Esophagus muscularis mucosa (tissue), 4 donors: ENCODE measurements at regions not wholly inside any gene's neighbourhood (a gene's known extent, or its start where the extent isn't known, plus 50 kb on each side); places are given as distances from the start of the nearest gene placed in this dataset.

Experiments used
- CTCF ChIP-seq, 3 experiments: fragments of 200-600 bp in 2 of 3; fragments of 450-650 bp in 1 of 3; sonication (generic) in 2 of 3; IDR thresholded peaks; one replicate each; pipeline ENCODE4 v1.5.1; 2017 to 2019; ENCODE audit warnings: antibody characterized with exemption in 3 of 3, mild to moderate bottlenecking in 2 of 3, moderate library complexity in 1 of 3
- EP300 ChIP-seq: sonication (generic); formaldehyde crosslinking; IDR thresholded peaks from one replicate; pipeline ENCODE4 v1.6.1; 2017; ENCODE audit warnings: antibody characterized with exemption
- POLR2A ChIP-seq: fragments of 450-650 bp; IDR thresholded peaks from one replicate; pipeline ENCODE4 v1.6.1; 2017; ENCODE audit warnings: antibody characterized with exemption, moderate library complexity, mild to moderate bottlenecking, low read depth

DNA sequence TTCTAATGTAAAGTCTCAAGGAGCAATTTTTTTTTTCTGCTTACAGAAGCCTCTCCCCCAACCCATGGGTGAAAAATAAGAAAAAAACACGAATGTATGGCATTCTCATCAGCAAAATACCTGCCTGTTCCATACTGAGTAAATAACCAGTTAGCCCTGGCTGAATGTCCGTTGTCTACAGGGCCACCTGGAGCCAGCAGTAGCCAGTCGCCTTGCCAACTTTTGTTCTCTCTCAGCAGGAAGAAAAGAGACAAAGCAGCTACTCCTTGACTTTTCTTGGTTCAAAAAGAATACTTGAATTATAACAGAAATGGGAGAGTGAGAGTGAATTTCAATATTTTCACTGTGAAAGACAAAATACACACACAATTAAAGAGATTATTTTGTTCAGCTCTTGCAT lies 532.9 kb upstream of the CRIM1 start:
- TF ChIP-seq POLR2A (no peak), CTCF (IDR thresholded peaks at IDR 0.05) (no peak), EP300 (no peak)
